ENCODE measurements at regions not wholly inside any gene's neighbourhood (a gene's known extent, or its start where the extent isn't known, plus 50 kb on each side); places are given as distances from the start of the nearest gene placed in this dataset.

DNA sequence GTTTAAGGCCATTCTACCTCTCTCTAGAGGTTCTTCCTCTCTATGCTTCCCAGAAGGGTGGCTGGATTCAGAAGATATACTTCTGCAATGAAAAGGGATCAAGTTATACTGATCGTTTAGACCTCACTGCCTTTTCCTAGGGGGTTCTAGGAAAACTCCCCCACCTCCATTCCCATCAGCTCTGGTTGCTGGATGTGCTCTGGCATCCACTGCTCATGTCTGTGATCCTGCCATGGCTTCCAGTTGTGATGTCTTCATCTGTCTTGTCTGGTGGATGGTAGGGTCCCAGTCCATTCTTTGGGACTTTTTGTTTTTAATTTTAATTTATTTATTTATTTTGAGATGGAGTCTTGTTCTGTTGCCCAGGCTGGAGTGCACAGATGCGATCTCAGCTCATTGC is 118.4 kb downstream of the BTBD3 start:
- Histone ChIP-seq H4K20me1 (ENCODE audit: control insufficient read depth, insufficient read depth, low read length, poor library complexity, severe bottlenecking) (no peaks in the 10 kb centered on the region), H3K79me2 (ENCODE audit: control insufficient read depth, insufficient read depth, low read length) (no peaks in the 10 kb centered on the region), H3K4me1 (ENCODE audit: control insufficient read depth in 2 of 2, insufficient read depth in 2 of 2, low read length in 2 of 2) (peaks cover 12 to 14% of the 10 kb centered on the region in 2 donors), H3K27ac (ENCODE audit: low read length in 2 of 2) (no peak overlapping the region), H3K9ac (ENCODE audit: low read length) (no peak overlapping the region), H3K27me3 (replicated peaks in 1 of 4; ENCODE audit: control extremely low read depth in 1 of 4, control insufficient read depth in 3 of 4, insufficient read depth in 4 of 4, low read length in 3 of 4) (no peaks in the 10 kb centered on the region), H3K4me2 (replicated peaks; ENCODE audit: low read depth, low read length, poor library complexity, severe bottlenecking) (no peak overlapping the region), H2AFZ (ENCODE audit: insufficient read depth, low read depth, low read length, poor library complexity, severe bottlenecking) (no peak overlapping the region), H3K4me3 (ENCODE audit: control extremely low read depth in 1 of 5, extremely low read depth in 1 of 5, insufficient read depth in 1 of 5, low read depth in 2 of 5, low read length in 4 of 5) (no peak overlapping the region), H3K36me3 (replicated peaks in 1 of 2; ENCODE audit: control extremely low read depth in 1 of 2, control insufficient read depth in 1 of 2, extremely low read depth in 1 of 2, insufficient read depth in 2 of 2, low read length in 1 of 2) (no peaks in the 10 kb centered on the region), H3K9me3 (ENCODE audit: control extremely low read depth in 1 of 3, control insufficient read depth in 2 of 3, insufficient read depth in 1 of 3, low read length in 2 of 3) (no peaks in the 10 kb centered on the region)
- Mint-ChIP-seq H3K27ac (no peak overlapping the region), H3K4me1 (peaks cover 7% of the 10 kb centered on the region), H3K4me3 (no peak overlapping the region), H3K9me3 (ENCODE audit: insufficient read depth) (no peaks in the 10 kb centered on the region), H3K27me3 (no peaks in the 10 kb centered on the region)
- CTCF ChIA-PET: no interaction called here
- intact Hi-C loops (cut with micrococcal nuclease): no loop called here
- 100% methylated on average over 1 of the region's 2 CpGs for WGBS (ENCODE audit: insufficient coverage)
- no peak for ATAC-seq (ENCODE audit: low read depth)
- no peak for DNase-seq
- TF ChIP-seq EZH2 (IDR thresholded peaks at IDR 0.05; ENCODE audit: borderline replicate concordance, insufficient read depth, low read depth, low read length, poor library complexity, severe bottlenecking): no peak
- TF ChIP-seq, protein P1, sequence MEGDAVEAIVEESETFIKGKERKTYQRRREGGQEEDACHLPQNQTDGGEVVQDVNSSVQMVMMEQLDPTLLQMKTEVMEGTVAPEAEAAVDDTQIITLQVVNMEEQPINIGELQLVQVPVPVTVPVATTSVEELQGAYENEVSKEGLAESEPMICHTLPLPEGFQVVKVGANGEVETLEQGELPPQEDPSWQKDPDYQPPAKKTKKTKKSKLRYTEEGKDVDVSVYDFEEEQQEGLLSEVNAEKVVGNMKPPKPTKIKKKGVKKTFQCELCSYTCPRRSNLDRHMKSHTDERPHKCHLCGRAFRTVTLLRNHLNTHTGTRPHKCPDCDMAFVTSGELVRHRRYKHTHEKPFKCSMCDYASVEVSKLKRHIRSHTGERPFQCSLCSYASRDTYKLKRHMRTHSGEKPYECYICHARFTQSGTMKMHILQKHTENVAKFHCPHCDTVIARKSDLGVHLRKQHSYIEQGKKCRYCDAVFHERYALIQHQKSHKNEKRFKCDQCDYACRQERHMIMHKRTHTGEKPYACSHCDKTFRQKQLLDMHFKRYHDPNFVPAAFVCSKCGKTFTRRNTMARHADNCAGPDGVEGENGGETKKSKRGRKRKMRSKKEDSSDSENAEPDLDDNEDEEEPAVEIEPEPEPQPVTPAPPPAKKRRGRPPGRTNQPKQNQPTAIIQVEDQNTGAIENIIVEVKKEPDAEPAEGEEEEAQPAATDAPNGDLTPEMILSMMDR (IDR thresholded peaks at IDR 0.05): no peak
- POLR2A ChIA-PET: no interaction called here

DNA sequence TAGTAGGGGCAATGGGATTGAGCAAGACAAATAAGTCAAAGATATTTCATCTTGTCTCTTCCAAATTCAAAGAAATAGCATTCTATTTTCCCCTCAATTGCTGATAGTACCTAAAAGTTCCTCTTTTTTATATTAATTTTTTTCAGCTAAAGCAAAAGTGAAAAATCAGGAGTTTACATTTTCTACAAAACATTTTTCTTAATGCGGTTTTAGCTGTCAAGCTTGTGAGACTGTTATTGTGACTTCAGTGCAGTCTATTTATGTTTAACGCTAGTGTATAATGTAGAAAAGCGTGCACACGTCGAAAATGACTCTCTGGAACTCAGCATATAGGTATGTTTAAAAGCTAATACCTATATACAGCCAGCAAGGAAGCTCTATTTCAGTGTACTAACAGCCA is 119.8 kb downstream of the BTBD3 start:
- ChIA-PET POLR2A (no interaction called here), CTCF (no interaction called here)
- DNase-seq: no peak
- Mint-ChIP-seq H3K27me3 (no peaks in the 10 kb centered on the region), H3K9me3 (ENCODE audit: insufficient read depth) (no peaks in the 10 kb centered on the region), H3K4me1 (peaks cover 7% of the 10 kb centered on the region), H3K4me3 (no peak overlapping the region), H3K27ac (no peak overlapping the region)
- Histone ChIP-seq H3K9me3 (ENCODE audit: control extremely low read depth in 1 of 3, control insufficient read depth in 2 of 3, insufficient read depth in 1 of 3, low read length in 2 of 3) (no peaks in the 10 kb centered on the region), H3K4me1 (ENCODE audit: control insufficient read depth in 2 of 2, insufficient read depth in 2 of 2, low read length in 2 of 2) (peaks cover 12 to 14% of the 10 kb centered on the region in 2 donors), H4K20me1 (ENCODE audit: control insufficient read depth, insufficient read depth, low read length, poor library complexity, severe bottlenecking) (no peaks in the 10 kb centered on the region), H2AFZ (ENCODE audit: insufficient read depth, low read depth, low read length, poor library complexity, severe bottlenecking) (peak overlapping the region; percentile 62), H3K79me2 (ENCODE audit: control insufficient read depth, insufficient read depth, low read length) (no peaks in the 10 kb centered on the region), H3K9ac (ENCODE audit: low read length) (peak overlapping the region; percentile 15), H3K27ac (ENCODE audit: low read length in 2 of 2) (peak overlapping the region in 1 of 2 donors; percentile 41), H3K4me2 (replicated peaks; ENCODE audit: low read depth, low read length, poor library complexity, severe bottlenecking) (peak overlapping the region; percentile 56), H3K4me3 (ENCODE audit: control extremely low read depth in 1 of 5, extremely low read depth in 1 of 5, insufficient read depth in 1 of 5, low read depth in 2 of 5, low read length in 4 of 5) (peak overlapping the region in 1 of 5 experiments; percentile 9), H3K36me3 (replicated peaks in 1 of 2; ENCODE audit: control extremely low read depth in 1 of 2, control insufficient read depth in 1 of 2, extremely low read depth in 1 of 2, insufficient read depth in 2 of 2, low read length in 1 of 2) (no peaks in the 10 kb centered on the region), H3K27me3 (replicated peaks in 1 of 4; ENCODE audit: control extremely low read depth in 1 of 4, control insufficient read depth in 3 of 4, insufficient read depth in 4 of 4, low read length in 3 of 4) (no peaks in the 10 kb centered on the region)
- no CpG with 5 or more reads among the region's 5 CpGs for WGBS (ENCODE audit: insufficient coverage)
- TF ChIP-seq EZH2 (IDR thresholded peaks at IDR 0.05; ENCODE audit: borderline replicate concordance, insufficient read depth, low read depth, low read length, poor library complexity, severe bottlenecking): no peak
- TF ChIP-seq, protein P1 (IDR thresholded peaks at IDR 0.05): no peak
- intact Hi-C loops (cut with micrococcal nuclease): no loop called here
- no peak for ATAC-seq (ENCODE audit: low read depth)

Measured in B cell (primary cell).